ENCODE measurements at regions not wholly inside any gene's neighbourhood (a gene's known extent, or its start where the extent isn't known, plus 50 kb on each side); places are given as distances from the start of the nearest gene placed in this dataset.

- no peak overlapping the region for H3K4me3 ChIP-seq (ENCODE audit: low read depth in 1 of 2, low read length in 1 of 2)
- H3K27me3 ChIP-seq = no peaks in the 10 kb centered on the region
- no peak for TF ChIP-seq CTCF (IDR thresholded peaks at IDR 0.05)
- no peaks in the 10 kb centered on the region for H3K9me3 ChIP-seq
- no peaks in the 10 kb centered on the region for H3K4me1 ChIP-seq (ENCODE audit: control insufficient read depth in 1 of 2, insufficient read depth in 1 of 2, low read depth in 1 of 2, low read length in 1 of 2)
- H3K27ac ChIP-seq = no peak overlapping the region
- no peaks in the 10 kb centered on the region for H3K36me3 ChIP-seq
Observed at GRCh38 chr3:174457758-174458157, 401.4 kb upstream of the NAALADL2 start.

GRCh38 chr3:174460831-174461230 lies 398.3 kb upstream of the NAALADL2 start:
- no peak overlapping the region for H3K4me3 ChIP-seq (ENCODE audit: low read depth in 1 of 2, low read length in 1 of 2)
- no peaks in the 10 kb centered on the region for H3K4me1 ChIP-seq (ENCODE audit: control insufficient read depth in 1 of 2, insufficient read depth in 1 of 2, low read depth in 1 of 2, low read length in 1 of 2)
- H3K9me3 ChIP-seq = no peaks in the 10 kb centered on the region
- H3K27ac ChIP-seq = no peak overlapping the region
- no peaks in the 10 kb centered on the region for H3K27me3 ChIP-seq
- no peaks in the 10 kb centered on the region for H3K36me3 ChIP-seq
- no peak for TF ChIP-seq CTCF (IDR thresholded peaks at IDR 0.05)

DNA sequence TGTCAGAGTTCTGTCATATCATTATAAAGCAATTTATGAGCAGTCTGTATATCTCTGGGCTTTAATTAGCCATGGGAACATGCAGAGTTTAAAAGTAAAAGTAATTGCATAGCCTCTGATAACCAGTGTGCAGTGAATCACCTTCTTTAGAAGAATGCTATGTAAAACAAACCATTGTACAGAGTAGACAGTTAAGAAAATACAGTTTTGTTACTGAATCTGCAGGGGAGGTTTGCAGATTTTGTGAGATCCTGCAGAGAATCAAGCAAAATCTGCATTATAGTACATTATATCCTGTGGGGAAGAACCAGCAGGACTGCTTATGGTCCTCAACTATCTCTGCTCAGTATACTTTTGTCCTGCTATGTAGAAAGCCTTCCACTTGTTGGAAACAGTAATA lies 396.2 kb upstream of the NAALADL2 start:
- Histone ChIP-seq H3K36me3 (no peaks in the 10 kb centered on the region), H3K27ac (no peak overlapping the region), H3K4me3 (ENCODE audit: low read depth in 1 of 2, low read length in 1 of 2) (no peak overlapping the region), H3K4me1 (ENCODE audit: control insufficient read depth in 1 of 2, insufficient read depth in 1 of 2, low read depth in 1 of 2, low read length in 1 of 2) (no peaks in the 10 kb centered on the region), H3K9me3 (no peaks in the 10 kb centered on the region), H3K27me3 (no peaks in the 10 kb centered on the region)
- no peak for TF ChIP-seq CTCF (IDR thresholded peaks at IDR 0.05)

- H3K27ac ChIP-seq = no peak overlapping the region
- H3K9me3 ChIP-seq = no peaks in the 10 kb centered on the region
- no peaks in the 10 kb centered on the region for H3K27me3 ChIP-seq
- no peak overlapping the region for H3K4me3 ChIP-seq (ENCODE audit: low read depth in 1 of 2, low read length in 1 of 2)
- no peak for TF ChIP-seq CTCF (IDR thresholded peaks at IDR 0.05)
- no peaks in the 10 kb centered on the region for H3K4me1 ChIP-seq (ENCODE audit: control insufficient read depth in 1 of 2, insufficient read depth in 1 of 2, low read depth in 1 of 2, low read length in 1 of 2)
- H3K36me3 ChIP-seq = no peaks in the 10 kb centered on the region
Observed at GRCh38 chr3:174465177-174465576, 394.0 kb upstream of the NAALADL2 start.

DNA sequence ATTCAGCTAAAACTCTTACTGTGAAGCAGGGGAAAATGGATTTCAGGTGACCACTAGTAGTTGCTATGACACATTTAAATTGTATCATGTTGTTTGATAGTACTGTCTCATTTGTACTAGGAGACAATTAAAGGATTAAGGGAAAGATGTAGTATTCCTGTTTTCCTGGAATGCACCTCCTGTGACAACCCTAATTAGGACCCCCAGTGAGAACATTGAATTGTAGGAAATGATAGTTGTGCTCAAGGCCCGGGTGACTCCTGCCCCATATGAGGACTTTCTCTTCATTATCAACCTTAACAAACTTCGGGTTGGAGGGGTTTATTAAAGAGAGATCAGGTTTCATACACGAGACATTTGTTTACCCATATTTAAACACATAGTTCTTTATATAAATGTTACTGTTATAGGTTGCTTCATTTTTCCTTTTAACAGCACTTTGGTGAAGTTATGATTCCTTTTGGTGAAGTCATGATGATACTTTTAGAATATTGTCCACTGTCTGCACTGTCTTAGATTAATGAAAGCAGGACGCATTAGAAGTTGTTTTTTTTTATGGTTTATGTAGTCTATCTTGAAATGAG lies 392.6 kb upstream of the NAALADL2 start:
- H3K27me3 ChIP-seq = no peaks in the 10 kb centered on the region
- H3K4me1 ChIP-seq (ENCODE audit: control insufficient read depth in 1 of 2, insufficient read depth in 1 of 2, low read depth in 1 of 2, low read length in 1 of 2) = no peaks in the 10 kb centered on the region
- H3K9me3 ChIP-seq = no peaks in the 10 kb centered on the region
- H3K4me3 ChIP-seq (ENCODE audit: low read depth in 1 of 2, low read length in 1 of 2) = no peak overlapping the region
- H3K27ac ChIP-seq = no peak overlapping the region
- H3K36me3 ChIP-seq = no peaks in the 10 kb centered on the region
- no peak for TF ChIP-seq CTCF (IDR thresholded peaks at IDR 0.05)

DNA sequence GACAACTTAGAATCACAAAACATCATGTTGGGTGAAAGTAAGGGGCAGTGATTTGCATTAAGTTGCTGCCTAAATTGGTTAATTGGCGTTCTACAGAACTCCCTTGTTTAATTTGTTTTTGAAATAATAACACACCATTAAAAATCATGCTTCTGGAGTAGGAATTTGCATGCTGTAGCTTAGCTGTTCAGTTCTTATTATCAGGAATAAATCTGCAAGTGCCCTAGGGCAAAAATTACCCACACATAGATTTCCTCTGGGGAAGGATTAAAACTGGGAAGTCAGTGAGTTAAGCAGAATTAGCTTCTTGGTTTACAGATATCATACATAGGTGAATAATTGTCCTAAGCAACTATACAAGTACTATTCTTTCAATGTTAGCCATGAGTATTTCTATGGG lies 381.6 kb upstream of the NAALADL2 start:
- no peaks in the 10 kb centered on the region for H3K4me1 ChIP-seq (ENCODE audit: control insufficient read depth in 1 of 2, insufficient read depth in 1 of 2, low read depth in 1 of 2, low read length in 1 of 2)
- no peak for TF ChIP-seq CTCF (IDR thresholded peaks at IDR 0.05)
- H3K36me3 ChIP-seq = no peaks in the 10 kb centered on the region
- H3K4me3 ChIP-seq (ENCODE audit: low read depth in 1 of 2, low read length in 1 of 2) = no peak overlapping the region
- no peaks in the 10 kb centered on the region for H3K27me3 ChIP-seq
- H3K27ac ChIP-seq = no peak overlapping the region
- H3K9me3 ChIP-seq = no peaks in the 10 kb centered on the region

Data from neutrophil (primary cell).